Amniotic epithelial cell (primary cell): ENCODE measurements at regions not wholly inside any gene's neighbourhood (a gene's known extent, or its start where the extent isn't known, plus 50 kb on each side); places are given as distances from the start of the nearest gene placed in this dataset.
"Not testable (repeated sequence)": the region's sequence is repeated elsewhere in the genome, so short reads cannot be mapped to it uniquely, and the experiment has no call there.

Source experiments
- DNase-seq: peaks from one replicate; pipeline ENCODE4 v3.0.0-alpha.2; 2010; ENCODE audit warnings: low read depth

GRCh38 chr7:81887098-81888090 lies 117.5 kb upstream of the HGF start:
- no peak for DNase-seq

GRCh38 chr7:81886211-81886764 lies 116.4 kb upstream of the HGF start:
- DNase-seq: no peak

GRCh38 chr7:81884817-81885216 lies 115.0 kb upstream of the HGF start:
- no peak for DNase-seq

GRCh38 chr7:81883801-81884393 lies 114.0 kb upstream of the HGF start:
- DNase-seq: no peak

- DNase-seq: peak; percentile 70
These were observed 112.2 kb upstream of the HGF start for GRCh38 chr7:81882086-81882485.

GRCh38 chr7:81877890-81878289 lies 108.0 kb upstream of the HGF start:
- DNase-seq: no peak

GRCh38 chr7:81873559-81873958 lies 103.7 kb upstream of the HGF start:
- peak; percentile 5 for DNase-seq

GRCh38 chr7:81871606-81872265 lies 101.9 kb upstream of the HGF start:
- no peak for DNase-seq

- DNase-seq: no peak
These were observed 100.8 kb upstream of the HGF start for GRCh38 chr7:81870608-81871007.

GRCh38 chr7:81869670-81870069 lies 99.8 kb upstream of the HGF start:
- DNase-seq: peak; percentile 72

GRCh38 chr7:81865754-81866153 lies 95.9 kb upstream of the HGF start:
- DNase-seq: no peak

- no peak for DNase-seq
These were observed 89.6 kb upstream of the HGF start for GRCh38 chr7:81859433-81859832.

GRCh38 chr7:81858820-81859219 lies 89.0 kb upstream of the HGF start:
- peak; percentile 55 for DNase-seq

GRCh38 chr7:81857385-81857784 lies 87.5 kb upstream of the HGF start:
- DNase-seq: peak; percentile 41

- no peak for DNase-seq
These were observed 84.7 kb upstream of the HGF start for GRCh38 chr7:81854518-81854917.

- DNase-seq: no peak
These were observed 82.9 kb upstream of the HGF start for GRCh38 chr7:81852701-81853100.

- no peak for DNase-seq
These were observed 81.6 kb upstream of the HGF start for GRCh38 chr7:81851413-81851812.

GRCh38 chr7:81846398-81846797 lies 76.6 kb upstream of the HGF start:
- peak; percentile 90 for DNase-seq

- DNase-seq: peak; percentile 54
These were observed 75.9 kb upstream of the HGF start for GRCh38 chr7:81845744-81846241.

- not testable (repeated sequence) for DNase-seq
These were observed 73.8 kb upstream of the HGF start for GRCh38 chr7:81843657-81844056.

GRCh38 chr7:81842361-81842760 lies 72.5 kb upstream of the HGF start:
- DNase-seq: no peak

- DNase-seq: no peak
These were observed 70.0 kb upstream of the HGF start for GRCh38 chr7:81839708-81840369.
